SJCRH30 (cell line): ENCODE measurements at regions not wholly inside any gene's neighbourhood (a gene's known extent, or its start where the extent isn't known, plus 50 kb on each side); places are given as distances from the start of the nearest gene placed in this dataset.
"Not testable (repeated sequence)": the region's sequence is repeated elsewhere in the genome, so short reads cannot be mapped to it uniquely, and the experiment has no call there.

Experiments used
- DNase-seq, 2 experiments: peaks; one replicate each; pipeline ENCODE4 v3.0.0-alpha.2; 2015 to 2020
- H3K27ac ChIP-seq: fragments of 250-450 bp; sonication (Bioruptor Pico); 2 replicates; pipeline ENCODE4 v1.5.1; 2020; ENCODE audit warnings: mild to moderate bottlenecking, moderate library complexity
- H3K27me3 ChIP-seq: fragments of 250-450 bp; sonication (Bioruptor Pico); 2 replicates; pipeline ENCODE4 v1.5.1; 2020; ENCODE audit warnings: mild to moderate bottlenecking, moderate library complexity
- H3K36me3 ChIP-seq: fragments of 250-450 bp; sonication (Bioruptor Pico); 2 replicates; pipeline ENCODE4 v1.5.1; 2020; ENCODE audit warnings: mild to moderate bottlenecking, moderate library complexity
- H3K4me1 ChIP-seq: fragments of 250-450 bp; sonication (Bioruptor Pico); 2 replicates; pipeline ENCODE4 v1.5.1; 2020; ENCODE audit warnings: mild to moderate bottlenecking, moderate library complexity
- H3K4me3 ChIP-seq: fragments of 250-450 bp; sonication (Bioruptor Pico); 2 replicates; pipeline ENCODE4 v1.5.1; 2020; ENCODE audit warnings: mild to moderate bottlenecking, moderate library complexity
- H3K9me3 ChIP-seq: fragments of 250-450 bp; sonication (Bioruptor Pico); replicated peaks from 2 replicates; pipeline ENCODE4 v1.5.1; 2020; ENCODE audit warnings: mild to moderate bottlenecking, moderate library complexity

DNA sequence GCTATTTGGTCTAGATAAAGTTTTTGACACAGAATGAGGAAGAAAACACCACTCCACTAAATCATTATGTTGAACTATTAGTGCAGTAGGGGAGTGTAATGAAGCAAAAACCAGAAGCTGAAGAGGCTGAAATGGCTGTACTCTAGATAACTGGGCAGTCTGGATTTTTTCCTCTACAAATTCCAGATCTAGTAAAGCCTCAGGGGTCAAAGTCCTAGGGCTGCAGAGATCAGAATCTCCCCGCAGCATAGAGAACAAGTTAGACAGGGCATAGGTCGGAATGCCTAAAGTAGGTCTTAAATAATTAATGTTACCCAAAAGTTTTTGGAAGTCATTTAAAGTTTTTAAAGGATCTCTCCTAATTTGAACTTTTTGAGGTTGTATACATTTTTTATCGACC lies 180.9 kb downstream of the OTOP1 start:
- H3K27me3 ChIP-seq, DNase-seq, H3K4me1 ChIP-seq, H3K4me3 ChIP-seq, H3K9me3 ChIP-seq, H3K36me3 ChIP-seq, H3K27ac ChIP-seq: not testable (repeated sequence)

DNA sequence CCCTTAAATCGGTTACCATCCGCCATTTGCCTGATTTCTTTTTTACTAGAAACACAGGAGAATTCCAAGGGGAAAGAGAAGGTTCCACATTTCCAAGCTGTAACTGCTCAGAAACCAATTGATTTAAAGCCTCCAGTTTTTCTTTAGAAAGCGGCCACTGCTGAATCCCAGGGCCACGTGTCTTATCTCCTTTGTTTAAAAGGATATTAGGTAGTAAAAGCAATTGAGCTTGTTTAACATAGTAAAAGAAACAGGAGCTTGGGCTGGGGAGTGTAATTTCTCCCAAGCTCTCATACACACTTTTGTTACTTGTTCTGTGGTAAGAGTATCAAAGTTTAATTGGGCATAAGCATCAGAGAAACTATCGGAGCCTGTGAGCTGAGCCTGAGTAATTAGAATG lies 180.0 kb downstream of the OTOP1 start:
- H3K27me3 ChIP-seq, H3K36me3 ChIP-seq, H3K4me3 ChIP-seq, H3K9me3 ChIP-seq, H3K4me1 ChIP-seq, H3K27ac ChIP-seq, DNase-seq: not testable (repeated sequence)

DNA sequence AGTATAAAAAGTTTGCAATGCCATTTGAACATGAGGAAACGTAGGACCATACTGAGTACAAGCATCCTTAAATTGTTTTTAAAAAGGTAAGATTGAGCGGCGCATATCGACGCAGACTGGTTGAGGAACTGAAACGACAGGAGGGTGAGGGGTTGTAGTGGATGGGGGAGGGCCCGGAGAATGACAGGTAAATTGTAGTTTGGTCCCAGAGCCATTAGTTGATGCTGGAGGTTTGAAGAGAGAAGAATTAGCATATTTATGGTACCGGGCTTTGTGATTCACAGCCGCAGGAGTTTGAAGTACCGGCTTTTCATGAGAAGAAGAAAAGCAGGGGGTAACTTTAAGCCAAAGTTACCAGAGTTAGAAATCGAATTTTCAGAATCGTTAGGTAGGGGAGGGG lies 179.5 kb downstream of the OTOP1 start:
- not testable (repeated sequence) for H3K36me3 ChIP-seq, H3K9me3 ChIP-seq, DNase-seq, H3K27ac ChIP-seq, H3K4me1 ChIP-seq, H3K4me3 ChIP-seq, H3K27me3 ChIP-seq

DNA sequence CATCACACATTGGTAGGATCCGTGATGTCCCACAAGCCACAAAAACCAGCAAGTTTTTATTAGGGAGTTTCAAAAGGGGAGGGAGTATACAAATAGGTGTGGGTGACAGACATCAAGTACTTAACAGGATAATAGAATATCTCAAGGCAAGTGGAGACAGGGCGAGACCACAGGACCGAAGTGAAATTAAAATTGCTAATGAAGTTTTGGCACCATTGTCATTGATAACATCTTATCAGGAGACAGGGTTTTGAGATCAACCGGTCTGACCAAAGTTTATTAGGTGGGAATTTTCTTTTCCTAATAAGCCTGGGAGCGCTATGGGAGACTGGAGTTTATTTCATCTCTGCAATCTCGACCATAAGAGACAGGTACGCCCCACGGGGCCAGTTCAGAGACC lies 178.5 kb downstream of the OTOP1 start:
- not testable (repeated sequence) for H3K9me3 ChIP-seq, DNase-seq, H3K4me1 ChIP-seq, H3K27ac ChIP-seq, H3K4me3 ChIP-seq, H3K27me3 ChIP-seq, H3K36me3 ChIP-seq

DNA sequence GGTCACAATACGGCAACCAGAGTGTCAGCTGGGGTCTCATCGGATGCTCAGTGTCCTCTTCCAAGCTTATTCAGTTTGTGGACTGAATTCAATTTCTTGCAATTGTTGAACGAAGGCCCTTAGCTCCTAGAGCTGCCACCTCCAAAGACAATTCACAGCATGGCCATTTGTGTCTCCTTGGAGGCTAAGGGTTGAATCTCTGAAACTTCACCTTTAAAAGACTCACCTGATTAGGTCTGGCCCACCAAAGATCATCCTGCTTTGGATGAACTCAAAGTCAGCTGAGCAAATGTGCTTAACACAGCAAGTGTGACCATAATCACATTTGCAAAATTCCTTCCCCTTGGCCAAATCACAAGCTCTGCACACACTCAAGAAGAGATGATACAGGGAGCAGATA lies 175.9 kb downstream of the OTOP1 start:
- H3K4me3 ChIP-seq, DNase-seq, H3K27ac ChIP-seq, H3K27me3 ChIP-seq, H3K9me3 ChIP-seq, H3K4me1 ChIP-seq, H3K36me3 ChIP-seq: not testable (repeated sequence)

DNA sequence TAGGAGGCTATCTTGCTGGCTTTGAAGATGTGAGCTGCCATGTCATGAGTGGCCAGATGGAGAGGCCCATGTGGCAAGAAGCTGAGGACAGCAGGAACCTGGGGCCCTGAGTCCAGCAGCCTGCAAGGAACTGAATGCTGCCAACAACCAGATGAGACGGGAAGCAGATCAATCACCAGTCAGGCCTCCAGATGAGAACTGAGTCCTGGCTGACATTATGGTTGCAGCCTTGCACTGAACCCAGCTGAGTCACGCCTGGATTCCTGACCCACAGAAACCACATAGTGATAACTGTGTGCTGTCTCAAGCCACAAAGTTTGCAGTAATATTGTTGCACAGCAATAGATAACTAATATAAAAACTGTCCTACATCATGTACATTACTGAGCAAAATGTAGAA lies 173.8 kb downstream of the OTOP1 start:
- H3K9me3 ChIP-seq, H3K4me3 ChIP-seq, H3K27me3 ChIP-seq, H3K27ac ChIP-seq, H3K4me1 ChIP-seq, H3K36me3 ChIP-seq, DNase-seq: not testable (repeated sequence)

DNA sequence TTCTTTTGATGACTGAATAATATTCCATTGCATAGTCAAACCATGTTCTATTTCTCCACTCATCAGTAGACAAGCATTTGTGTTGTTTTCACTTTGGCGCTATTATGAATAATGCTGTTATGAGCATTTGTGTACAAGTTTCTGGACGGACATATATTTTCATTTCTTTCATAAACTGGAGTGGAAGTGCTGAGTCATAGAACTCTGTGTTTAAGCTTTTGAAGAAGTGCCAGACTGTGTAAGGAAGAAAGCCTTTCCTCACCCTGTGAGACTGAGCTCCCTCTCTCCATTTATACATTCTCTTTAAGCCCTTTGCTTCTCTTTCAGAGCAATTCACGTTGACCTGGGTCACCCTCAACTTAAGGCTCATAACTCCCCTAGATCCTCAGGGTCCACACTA lies 169.5 kb downstream of the OTOP1 start:
- not testable (repeated sequence) for H3K9me3 ChIP-seq, H3K4me3 ChIP-seq, DNase-seq, H3K4me1 ChIP-seq, H3K27me3 ChIP-seq, H3K36me3 ChIP-seq, H3K27ac ChIP-seq

DNA sequence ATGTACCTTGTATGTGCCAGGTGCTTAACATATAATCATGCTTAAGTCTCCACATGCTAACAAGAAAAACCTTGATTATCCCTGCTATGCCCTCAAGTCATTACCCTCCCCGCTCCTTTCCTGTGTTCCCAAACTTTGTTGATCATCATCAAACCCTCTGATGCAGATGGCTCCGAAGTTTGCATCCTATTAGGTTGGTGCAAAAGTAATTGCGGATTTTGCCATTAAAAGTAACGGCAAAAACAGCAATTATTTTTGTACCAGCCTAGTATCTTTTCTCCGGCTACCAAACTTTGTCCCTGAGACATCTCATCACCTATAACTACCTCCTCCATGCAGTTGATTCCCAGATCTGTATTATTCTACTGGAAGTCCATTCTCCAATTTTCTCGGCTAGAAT lies 142.6 kb downstream of the OTOP1 start:
- H3K36me3 ChIP-seq, H3K4me3 ChIP-seq, H3K9me3 ChIP-seq, H3K27ac ChIP-seq, H3K4me1 ChIP-seq, DNase-seq, H3K27me3 ChIP-seq: not testable (repeated sequence)

DNA sequence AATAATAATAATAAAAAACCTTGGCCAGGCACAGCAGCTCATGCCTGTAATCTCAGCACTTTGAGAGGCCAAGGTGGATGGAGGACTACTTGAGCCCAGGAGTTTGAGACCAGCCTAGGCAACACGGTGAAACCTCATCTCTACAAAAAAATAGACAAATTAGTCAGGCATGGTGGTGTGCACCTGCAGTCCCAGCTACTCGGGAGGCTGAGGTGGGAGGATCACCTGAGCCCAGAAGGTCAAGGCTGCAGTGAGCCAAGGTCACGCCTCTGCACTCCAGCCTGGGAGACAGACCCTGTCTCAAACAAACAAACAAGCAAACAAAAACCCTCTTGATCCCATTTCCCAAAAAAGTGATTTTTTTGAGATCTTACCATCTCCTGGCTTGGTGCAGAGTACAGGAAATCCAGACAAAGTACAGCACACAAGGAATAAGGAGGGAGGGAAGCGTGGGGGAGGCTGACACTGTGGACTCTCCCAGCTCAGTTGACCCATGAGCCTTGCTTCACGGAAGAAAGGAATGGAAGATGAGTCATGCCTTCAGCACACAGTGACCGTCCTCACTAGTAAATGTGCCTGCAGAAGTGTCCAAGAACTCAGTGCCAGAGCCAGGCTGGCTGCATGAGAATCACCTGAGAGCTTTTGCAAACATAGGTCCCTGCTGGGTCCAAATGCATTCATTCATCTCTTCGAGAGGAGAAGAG lies 136.9 kb downstream of the OTOP1 start:
- H3K36me3 ChIP-seq, H3K4me3 ChIP-seq, H3K27me3 ChIP-seq, H3K9me3 ChIP-seq, DNase-seq, H3K27ac ChIP-seq, H3K4me1 ChIP-seq: not testable (repeated sequence)

DNA sequence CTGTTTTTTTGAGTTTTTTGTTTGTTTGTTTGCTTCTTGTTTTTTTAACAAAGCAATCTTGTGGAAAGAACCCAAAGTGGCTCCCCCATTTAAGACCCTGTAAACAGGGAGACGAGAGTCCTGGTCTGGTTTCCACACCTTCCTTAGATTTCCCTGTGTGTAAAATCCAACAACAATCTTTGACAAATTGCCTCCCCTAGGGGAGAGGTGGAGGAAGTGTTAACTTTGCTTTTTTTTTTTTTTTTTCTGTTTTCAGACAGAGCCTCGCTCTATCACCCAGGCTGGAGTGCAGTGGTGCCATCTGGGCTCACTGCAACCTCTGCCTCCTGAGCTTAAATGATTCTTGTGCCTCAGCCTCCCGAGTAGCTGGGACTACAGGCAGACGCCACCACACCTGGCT lies 136.0 kb downstream of the OTOP1 start:
- not testable (repeated sequence) for H3K27me3 ChIP-seq, H3K9me3 ChIP-seq, DNase-seq, H3K27ac ChIP-seq, H3K4me3 ChIP-seq, H3K36me3 ChIP-seq, H3K4me1 ChIP-seq

DNA sequence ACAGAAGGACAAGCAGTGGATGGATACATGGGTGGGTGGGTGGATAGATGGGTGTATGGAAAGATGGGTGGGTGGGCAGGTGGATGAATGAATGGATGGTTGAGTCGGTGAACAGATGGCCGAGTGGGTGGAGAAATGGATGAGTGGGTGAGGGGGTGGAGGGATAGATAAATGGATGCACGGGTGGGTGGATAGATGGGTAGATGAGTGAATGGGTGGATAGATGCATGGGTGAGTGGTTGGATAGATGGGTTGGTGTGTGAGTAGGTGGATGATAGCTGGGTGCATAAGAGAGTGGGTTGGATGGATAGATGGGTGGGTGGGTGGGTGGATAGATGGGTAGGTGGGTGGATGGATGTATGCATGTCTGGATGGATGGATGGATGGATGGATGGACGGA lies 134.6 kb downstream of the OTOP1 start:
- H3K27ac ChIP-seq, H3K36me3 ChIP-seq, H3K4me3 ChIP-seq, H3K27me3 ChIP-seq, H3K9me3 ChIP-seq, H3K4me1 ChIP-seq, DNase-seq: not testable (repeated sequence)

DNA sequence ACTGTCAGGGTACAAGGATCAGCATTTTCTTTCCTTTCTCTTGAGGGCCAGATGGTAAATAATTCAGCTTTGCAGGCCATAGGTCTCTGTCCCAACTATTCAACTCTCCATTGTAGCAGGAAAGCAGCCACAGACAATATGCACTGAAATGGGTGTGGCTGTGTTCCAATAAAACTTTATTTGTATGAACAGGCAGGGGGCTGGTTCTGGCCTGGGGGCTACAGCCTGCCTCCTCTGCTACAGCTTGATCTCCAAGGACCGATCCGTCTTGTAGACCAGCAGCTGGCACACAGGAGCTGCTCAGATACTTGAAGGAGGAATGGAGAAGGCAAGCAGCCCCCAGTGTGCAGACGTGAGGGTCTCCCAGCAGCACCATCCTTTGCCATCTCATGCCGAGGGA lies 127.1 kb downstream of the OTOP1 start:
- H3K9me3 ChIP-seq, H3K4me1 ChIP-seq, DNase-seq, H3K4me3 ChIP-seq, H3K27ac ChIP-seq, H3K36me3 ChIP-seq, H3K27me3 ChIP-seq: not testable (repeated sequence)

DNA sequence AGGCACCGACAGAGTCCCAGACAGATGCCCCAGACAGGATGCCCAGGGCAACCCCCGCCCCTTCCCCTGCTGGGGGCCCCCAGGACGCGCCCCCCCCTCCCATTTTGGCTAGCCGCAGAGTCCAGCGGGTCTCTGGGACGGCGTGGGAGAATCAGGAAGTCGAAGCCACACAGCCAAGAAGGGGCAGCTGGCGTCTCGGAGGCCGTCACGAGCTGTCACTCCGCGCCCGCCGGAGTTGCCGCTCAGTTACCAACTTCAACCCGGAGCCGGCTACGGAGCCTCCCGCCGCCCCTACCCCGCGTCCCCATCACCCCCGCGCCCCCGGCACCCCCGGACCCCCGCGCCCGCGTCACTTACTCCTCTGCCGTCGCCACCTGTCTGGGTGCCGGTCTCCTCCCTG lies 119.8 kb downstream of the OTOP1 start:
- not testable (repeated sequence) for H3K27ac ChIP-seq, H3K9me3 ChIP-seq, H3K36me3 ChIP-seq, H3K4me3 ChIP-seq, DNase-seq, H3K4me1 ChIP-seq, H3K27me3 ChIP-seq

DNA sequence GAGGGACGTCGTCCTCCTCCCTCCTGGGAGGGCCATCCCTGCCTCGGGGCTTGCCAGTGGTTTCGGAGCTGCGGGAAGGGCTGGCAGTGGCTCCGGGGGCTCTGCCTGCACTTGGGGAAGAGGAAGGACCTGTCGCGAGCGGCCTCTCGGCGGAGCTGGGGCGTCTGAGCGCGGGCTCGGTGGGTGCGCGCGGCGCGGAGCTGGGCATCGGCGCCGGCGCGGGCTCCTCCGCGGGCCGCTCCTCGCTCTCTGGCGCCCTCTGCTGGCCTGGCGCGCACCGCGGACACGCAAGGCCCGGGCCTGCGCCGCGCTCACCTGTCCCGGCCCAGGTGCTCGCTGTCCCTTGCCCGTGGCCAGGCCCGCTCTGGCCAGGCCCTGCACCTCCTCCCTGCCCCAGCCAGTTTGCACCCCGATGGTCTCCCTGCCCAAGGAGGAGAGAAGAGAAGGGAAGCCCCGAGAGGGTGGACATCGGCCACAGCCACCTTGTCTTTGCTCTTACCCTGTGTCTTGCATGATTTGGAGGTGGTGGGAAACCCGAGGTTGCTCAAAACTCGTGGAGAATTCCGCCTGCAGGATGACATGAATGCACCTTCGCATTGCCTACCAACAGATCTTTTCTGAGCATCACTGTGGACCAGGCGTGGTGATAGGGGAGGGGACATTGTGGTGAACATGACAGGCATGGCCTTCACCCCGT lies 119.2 kb downstream of the OTOP1 start:
- H3K27me3 ChIP-seq, H3K4me1 ChIP-seq, H3K9me3 ChIP-seq, H3K36me3 ChIP-seq, H3K4me3 ChIP-seq, H3K27ac ChIP-seq: not testable (repeated sequence)
- DNase-seq: peak; percentile 46 to 59

DNA sequence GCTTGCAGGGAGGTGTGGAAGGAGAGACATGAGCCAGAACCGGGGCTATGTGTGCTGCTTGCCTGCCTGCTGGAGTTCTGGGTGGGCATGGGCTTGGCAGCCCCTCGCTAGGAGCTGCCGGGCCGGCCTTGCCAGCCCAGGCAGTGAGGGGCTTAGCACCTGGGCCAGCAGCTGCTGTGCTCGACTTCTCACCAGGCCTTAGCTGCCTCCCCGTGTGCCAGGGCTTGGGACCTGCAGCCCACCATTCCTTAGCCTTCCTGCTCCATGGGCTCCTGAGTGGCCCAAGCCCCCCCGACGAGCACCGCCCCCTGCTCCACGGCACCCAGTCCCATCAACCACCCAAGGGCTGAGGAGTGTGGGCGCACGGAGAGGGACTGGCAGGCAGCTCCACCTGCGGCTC lies 111.3 kb downstream of the OTOP1 start:
- not testable (repeated sequence) for H3K9me3 ChIP-seq, DNase-seq, H3K4me3 ChIP-seq, H3K27ac ChIP-seq, H3K4me1 ChIP-seq, H3K27me3 ChIP-seq, H3K36me3 ChIP-seq

DNA sequence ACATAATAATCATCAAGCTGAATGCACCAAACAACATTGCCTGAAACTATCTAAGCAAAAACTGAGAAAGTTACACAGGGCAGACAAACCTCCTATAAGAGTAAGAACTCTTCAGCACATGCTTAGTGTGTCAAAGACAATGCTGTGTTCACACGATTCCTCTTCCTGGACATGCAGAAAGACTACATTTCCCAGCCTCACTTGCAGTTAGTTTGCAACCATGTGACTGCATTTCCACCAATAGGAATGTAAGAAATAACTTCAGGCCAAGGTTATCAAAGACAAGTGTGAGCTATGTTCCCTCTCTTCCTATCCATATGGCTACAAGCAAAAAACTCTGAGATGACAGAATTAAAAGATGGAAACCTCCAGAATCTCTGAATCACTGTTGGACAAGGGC lies 109.8 kb downstream of the OTOP1 start:
- H3K27ac ChIP-seq, H3K4me1 ChIP-seq, H3K4me3 ChIP-seq, H3K27me3 ChIP-seq, H3K36me3 ChIP-seq, H3K9me3 ChIP-seq: not testable (repeated sequence)
- peak in 1 of 2 experiments; percentile 12 for DNase-seq
